ENCODE measurements at regions not wholly inside any gene's neighbourhood (a gene's known extent, or its start where the extent isn't known, plus 50 kb on each side); places are given as distances from the start of the nearest gene placed in this dataset.

GRCh38 chr1:224533517-224533916 is 82.6 kb upstream of the CNIH3 start:
- DNase-seq (ENCODE audit: low read depth), result no peak
- H3K27me3 ChIP-seq (ENCODE audit: control insufficient read depth, insufficient read depth, low read length), result no peaks in the 10 kb centered on the region
- H3K4me3 ChIP-seq (ENCODE audit: low read depth, low read length), result no peak overlapping the region
- TF ChIP-seq CTCF (IDR thresholded peaks at IDR 0.05; ENCODE audit: insufficient read depth, low read depth, low read length), result no peak
- CTCF ChIA-PET, result interaction anchor here (0.8 kb wide), 1 partner anchor 8 kb away, joined by 4 read pairs; no protein-coding TSS in a partner anchor
- POLR2A ChIA-PET, result interaction anchor here (0.9 kb wide), 1 partner anchor 8 kb away, joined by 5 read pairs; no protein-coding TSS in a partner anchor
- no peaks in the 10 kb centered on the region for H3K36me3 ChIP-seq (ENCODE audit: control insufficient read depth, insufficient read depth, low read length)

GRCh38 chr1:224534731-224535130 is 81.4 kb upstream of the CNIH3 start:
- CTCF ChIA-PET, result interaction anchor here (1.4 kb wide), 1 partner anchor 10 kb away, joined by 3 read pairs; no protein-coding TSS in a partner anchor
- no peaks in the 10 kb centered on the region for H3K27me3 ChIP-seq (ENCODE audit: control insufficient read depth, insufficient read depth, low read length)
- no peak for DNase-seq (ENCODE audit: low read depth)

GRCh38 chr1:224535641-224536040 is 80.5 kb upstream of the CNIH3 start:
- ChIA-PET CTCF (interaction anchor here (0.6 kb wide), 2 partner anchors 40 to 89 kb away, joined by 3 read pairs; no protein-coding TSS in a partner anchor), POLR2A (no interaction called here)
- no peaks in the 10 kb centered on the region for H3K36me3 ChIP-seq (ENCODE audit: control insufficient read depth, insufficient read depth, low read length)
- no peak for DNase-seq (ENCODE audit: low read depth)
- no peak overlapping the region for H3K4me3 ChIP-seq (ENCODE audit: low read depth, low read length)
- no peaks in the 10 kb centered on the region for H3K27me3 ChIP-seq (ENCODE audit: control insufficient read depth, insufficient read depth, low read length)
- no peak for TF ChIP-seq CTCF (IDR thresholded peaks at IDR 0.05; ENCODE audit: insufficient read depth, low read depth, low read length)

More at GRCh38 chr1:224534731-224535130, 81.4 kb upstream of the CNIH3 start:
- TF ChIP-seq CTCF (IDR thresholded peaks at IDR 0.05; ENCODE audit: insufficient read depth, low read depth, low read length), result no peak
- POLR2A ChIA-PET, result no interaction called here
- no peaks in the 10 kb centered on the region for H3K36me3 ChIP-seq (ENCODE audit: control insufficient read depth, insufficient read depth, low read length)
- H3K4me3 ChIP-seq (ENCODE audit: low read depth, low read length), result no peak overlapping the region

GRCh38 chr1:224539971-224540370 is 76.1 kb upstream of the CNIH3 start:
- no peak for DNase-seq (ENCODE audit: low read depth)
- POLR2A ChIA-PET, result interaction anchor here (0.7 kb wide), 1 partner anchor 17 kb away, joined by 3 read pairs; no protein-coding TSS in a partner anchor
- CTCF ChIA-PET, result interaction anchor here (0.6 to 1.4 kb wide), 3 partner anchors 27 to 492 kb away, joined by 3 to 9 read pairs (median 3); no protein-coding TSS in a partner anchor
- Histone ChIP-seq H3K27me3 (ENCODE audit: control insufficient read depth, insufficient read depth, low read length) (no peaks in the 10 kb centered on the region), H3K36me3 (ENCODE audit: control insufficient read depth, insufficient read depth, low read length) (no peaks in the 10 kb centered on the region), H3K4me3 (ENCODE audit: low read depth, low read length) (no peak overlapping the region)
- no peak for TF ChIP-seq CTCF (IDR thresholded peaks at IDR 0.05; ENCODE audit: insufficient read depth, low read depth, low read length)

GRCh38 chr1:224540535-224540934 is 75.6 kb upstream of the CNIH3 start:
- TF ChIP-seq CTCF (IDR thresholded peaks at IDR 0.05; ENCODE audit: insufficient read depth, low read depth, low read length), result no peak
- no peaks in the 10 kb centered on the region for H3K27me3 ChIP-seq (ENCODE audit: control insufficient read depth, insufficient read depth, low read length)
- no peak overlapping the region for H3K4me3 ChIP-seq (ENCODE audit: low read depth, low read length)
- H3K36me3 ChIP-seq (ENCODE audit: control insufficient read depth, insufficient read depth, low read length), result no peaks in the 10 kb centered on the region
- CTCF ChIA-PET, result interaction anchor here (1.0 to 1.4 kb wide), 2 partner anchors 28 to 311 kb away, joined by 3 to 9 read pairs; no protein-coding TSS in a partner anchor
- POLR2A ChIA-PET, result no interaction called here
- no peak for DNase-seq (ENCODE audit: low read depth)
